OCI-LY1 (cell line): ENCODE measurements at regions not wholly inside any gene's neighbourhood (a gene's known extent, or its start where the extent isn't known, plus 50 kb on each side); places are given as distances from the start of the nearest gene placed in this dataset.

ENCODE experiments used
- EZH2 ChIP-seq: fragments of 200-600 bp; sonication (generic), shearing (Covaris generic); IDR thresholded peaks from 2 replicates; pipeline ENCODE4 v1.8.0; 2017; ENCODE audit warnings: borderline replicate concordance, mixed run types, mild to moderate bottlenecking, antibody characterized with exemption, low read length, moderate library complexity, mixed read lengths
- TF ChIP-seq, protein P1 (sequence below): fragments of 200-600 bp; sonication (generic), shearing (Covaris generic); IDR thresholded peaks from 2 replicates; pipeline ENCODE4 v1.5.1; 2017; ENCODE audit warnings: mild to moderate bottlenecking, antibody characterized with exemption, low read length, moderate library complexity, mixed read lengths

DNA sequence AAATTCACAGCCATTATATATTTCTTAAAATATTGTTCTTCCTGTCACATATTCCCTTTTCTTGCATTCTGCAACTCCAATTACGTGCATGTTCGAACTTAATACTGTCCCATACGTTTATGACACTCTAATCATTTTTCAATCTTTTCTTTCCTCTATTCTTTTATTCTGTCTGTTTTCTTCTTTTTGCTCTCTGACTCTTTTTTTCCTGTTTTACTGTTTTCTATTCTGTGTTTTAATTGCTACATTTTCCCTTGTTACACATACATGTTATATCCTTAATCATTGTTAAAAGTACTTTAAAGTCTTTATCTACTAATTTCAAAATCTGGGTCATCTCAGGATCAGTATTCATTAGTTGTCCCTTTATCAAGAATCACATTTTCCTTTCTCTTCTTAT is 1149.1 kb upstream of the PCDH20 start:
- TF ChIP-seq, protein P1, sequence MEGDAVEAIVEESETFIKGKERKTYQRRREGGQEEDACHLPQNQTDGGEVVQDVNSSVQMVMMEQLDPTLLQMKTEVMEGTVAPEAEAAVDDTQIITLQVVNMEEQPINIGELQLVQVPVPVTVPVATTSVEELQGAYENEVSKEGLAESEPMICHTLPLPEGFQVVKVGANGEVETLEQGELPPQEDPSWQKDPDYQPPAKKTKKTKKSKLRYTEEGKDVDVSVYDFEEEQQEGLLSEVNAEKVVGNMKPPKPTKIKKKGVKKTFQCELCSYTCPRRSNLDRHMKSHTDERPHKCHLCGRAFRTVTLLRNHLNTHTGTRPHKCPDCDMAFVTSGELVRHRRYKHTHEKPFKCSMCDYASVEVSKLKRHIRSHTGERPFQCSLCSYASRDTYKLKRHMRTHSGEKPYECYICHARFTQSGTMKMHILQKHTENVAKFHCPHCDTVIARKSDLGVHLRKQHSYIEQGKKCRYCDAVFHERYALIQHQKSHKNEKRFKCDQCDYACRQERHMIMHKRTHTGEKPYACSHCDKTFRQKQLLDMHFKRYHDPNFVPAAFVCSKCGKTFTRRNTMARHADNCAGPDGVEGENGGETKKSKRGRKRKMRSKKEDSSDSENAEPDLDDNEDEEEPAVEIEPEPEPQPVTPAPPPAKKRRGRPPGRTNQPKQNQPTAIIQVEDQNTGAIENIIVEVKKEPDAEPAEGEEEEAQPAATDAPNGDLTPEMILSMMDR: no peak
- TF ChIP-seq EZH2: no peak
